ENCODE measurements at regions not wholly inside any gene's neighbourhood (a gene's known extent, or its start where the extent isn't known, plus 50 kb on each side); places are given as distances from the start of the nearest gene placed in this dataset.

- Histone ChIP-seq H3K4me1 (no peaks in the 10 kb centered on the region), H3K27ac (no peak overlapping the region), H3K9me3 (no peaks in the 10 kb centered on the region), H3K4me3 (no peak overlapping the region), H3K36me3 (no peaks in the 10 kb centered on the region), H3K27me3 (no peaks in the 10 kb centered on the region)
- intact Hi-C loops (cut with DNase I; ENCODE audit: low total_unique reads) = no loop called here
- TF ChIP-seq CTCF (IDR thresholded peaks at IDR 0.05) (no peak), POLR2A (IDR thresholded peaks at IDR 0.05) (no peak)
- DNase-seq = no peak
These were observed 190.7 kb downstream of the NUF2 start for GRCh38 chr1:163512349-163512989.

GRCh38 chr1:163523375-163524029, 201.7 kb downstream of the NUF2 start:
- H3K4me1 ChIP-seq = no peaks in the 10 kb centered on the region
- no peak for TF ChIP-seq POLR2A (IDR thresholded peaks at IDR 0.05)
- TF ChIP-seq CTCF (IDR thresholded peaks at IDR 0.05) = no peak
- H3K36me3 ChIP-seq = no peaks in the 10 kb centered on the region
- no peak overlapping the region for H3K27ac ChIP-seq
- H3K27me3 ChIP-seq = no peaks in the 10 kb centered on the region
- no peak for DNase-seq
- intact Hi-C loops (cut with DNase I; ENCODE audit: low total_unique reads) = no loop called here
- H3K9me3 ChIP-seq = peaks cover 0 to 2% of the 10 kb centered on the region in 2 donors
- no peak overlapping the region for H3K4me3 ChIP-seq

GRCh38 chr1:163528710-163529348, 207.1 kb downstream of the NUF2 start:
- intact Hi-C loops (cut with DNase I; ENCODE audit: low total_unique reads) = no loop called here
- H3K4me3 ChIP-seq = no peak overlapping the region
- no peak overlapping the region for H3K27ac ChIP-seq
- H3K36me3 ChIP-seq = no peaks in the 10 kb centered on the region
- no peaks in the 10 kb centered on the region for H3K4me1 ChIP-seq
- TF ChIP-seq POLR2A (IDR thresholded peaks at IDR 0.05) (no peak), CTCF (IDR thresholded peaks at IDR 0.05) (peak; percentile 43 to 64 (median 56))
- H3K27me3 ChIP-seq = no peaks in the 10 kb centered on the region
- DNase-seq = peak; percentile 32 to 33
- peaks cover 0 to 2% of the 10 kb centered on the region in 2 donors for H3K9me3 ChIP-seq

- Histone ChIP-seq H3K27ac (no peak overlapping the region), H3K36me3 (no peaks in the 10 kb centered on the region), H3K4me1 (no peaks in the 10 kb centered on the region), H3K9me3 (peaks cover 0 to 2% of the 10 kb centered on the region in 2 donors), H3K4me3 (no peak overlapping the region), H3K27me3 (no peaks in the 10 kb centered on the region)
- DNase-seq = no peak
- intact Hi-C loops (cut with DNase I; ENCODE audit: low total_unique reads) = no loop called here
- TF ChIP-seq CTCF (IDR thresholded peaks at IDR 0.05) (no peak), POLR2A (IDR thresholded peaks at IDR 0.05) (no peak)
These were observed 209.6 kb downstream of the NUF2 start for GRCh38 chr1:163531345-163531744.

GRCh38 chr1:163535401-163535800, 213.6 kb downstream of the NUF2 start:
- Histone ChIP-seq H3K36me3 (no peaks in the 10 kb centered on the region), H3K9me3 (no peaks in the 10 kb centered on the region), H3K4me1 (no peaks in the 10 kb centered on the region), H3K27me3 (no peaks in the 10 kb centered on the region), H3K4me3 (no peak overlapping the region), H3K27ac (no peak overlapping the region)
- intact Hi-C loops (cut with DNase I; ENCODE audit: low total_unique reads) = no loop called here
- no peak for TF ChIP-seq CTCF (IDR thresholded peaks at IDR 0.05)
- no peak for TF ChIP-seq POLR2A (IDR thresholded peaks at IDR 0.05)
- DNase-seq = no peak
